HepG2 (cell line): ENCODE measurements at regions not wholly inside any gene's neighbourhood (a gene's known extent, or its start where the extent isn't known, plus 50 kb on each side); places are given as distances from the start of the nearest gene placed in this dataset.

Source experiments
- ATAC-seq: fragments of 200-7000 bp; cut with Tn5 transposase; 3 replicates; pipeline ENCODE4 v1.9.1; 2020; ENCODE audit warnings: mild to moderate bottlenecking, moderate library complexity
- BruUV-seq: library from RNA; stranded (reverse); fragments of 400-500 nt; replicated peaks from 2 replicates; lab custom pipeline; 2021; lab: Mats Ljungman, UMichigan
- CTCF ChIA-PET: fragments of 300-600 bp; formaldehyde crosslinking; extraction: SDS; loops from one replicate; lab custom pipeline; 2021; ENCODE audit warnings: low total read pairs, inconsistent platforms, low intra/inter-chr PET ratio; lab: Yijun Ruan, JAX
- POLR2A ChIA-PET: fragments of 350-600 bp; sonication (Branson Sonifier 250); formaldehyde crosslinking; loops from one replicate; lab custom pipeline; 2020; ENCODE audit warnings: antibody characterized with exemption, inconsistent platforms; lab: Yijun Ruan, JAX
- DNase-seq: peaks from one replicate; pipeline ENCODE4 v3.0.0-alpha.2; 2015; ENCODE audit warnings: low spot score
- FAIRE-seq: peaks from 3 replicates; lab custom pipeline; 2011; peaks lifted over from hg19 to GRCh38; lab: Jason Lieb, UNC
- H2AFZ ChIP-seq: one replicate; pipeline ENCODE4 v1.6.1; 2011; ENCODE audit warnings: low read length, inconsistent platforms
- H3K27ac ChIP-seq: fragments of 300-600 bp; 3 replicates; pipeline ENCODE4 v1.8.0; 2011; ENCODE audit warnings: mixed run types, mild to moderate bottlenecking, mixed read lengths, low read length, inconsistent platforms; ENCODE audit not compliant: insufficient read depth; ENCODE audit errors: extremely low read length
- H3K27me3 ChIP-seq, 2 experiments: fragments of 200-600 bp in 1 of 2; 2 replicates in 1 of 2; 3 replicates in 1 of 2; pipeline versions ENCODE4 v1.6.0 to v1.8.0; 2011; ENCODE audit warnings: low read length in 2 of 2, mild to moderate bottlenecking in 2 of 2, moderate library complexity in 2 of 2, inconsistent platforms in 1 of 2; ENCODE audit not compliant: insufficient read depth in 2 of 2, control insufficient read depth in 1 of 2
- H3K36me3 ChIP-seq, 2 experiments: fragments of 200-600 bp in 1 of 2; replicated peaks in 1 of 2; 2 replicates in 1 of 2; 3 replicates in 1 of 2; pipeline versions ENCODE4 v1.5.1 to v1.8.0; 2011; ENCODE audit warnings: low read length in 2 of 2, inconsistent platforms in 1 of 2; ENCODE audit not compliant: insufficient read depth in 2 of 2, control insufficient read depth in 1 of 2
- H3K4me1 ChIP-seq: 2 replicates; pipeline ENCODE4 v1.5.1; 2012; ENCODE audit warnings: low read length, inconsistent platforms; ENCODE audit not compliant: insufficient read depth
- H3K4me2 ChIP-seq: 2 replicates; pipeline ENCODE4 v1.6.0; 2011; ENCODE audit warnings: low read depth, low read length, inconsistent platforms
- H3K4me3 ChIP-seq, 3 experiments: fragments of 200-600 bp in 1 of 3; sonication (generic), shearing (Covaris generic) in 1 of 3; replicated peaks in 1 of 3; 2 replicates each; pipeline ENCODE4 v1.5.1; 2011 to 2016; ENCODE audit warnings: low read length in 3 of 3, inconsistent platforms in 2 of 3, low read depth in 2 of 3, mild to moderate bottlenecking in 2 of 3, control low read depth in 1 of 3, mixed read lengths in 1 of 3; ENCODE audit not compliant: insufficient read depth in 1 of 3
- H3K79me2 ChIP-seq: one replicate; pipeline ENCODE4 v1.6.1; 2011; ENCODE audit warnings: low read length, inconsistent platforms; ENCODE audit not compliant: insufficient read depth
- H3K9ac ChIP-seq: 2 replicates; pipeline ENCODE4 v1.6.0; 2011; ENCODE audit warnings: mild to moderate bottlenecking, low read depth, low read length, inconsistent platforms; ENCODE audit not compliant: insufficient read depth
- H3K9me3 ChIP-seq: 2 replicates; pipeline ENCODE4 v1.5.1; 2012; ENCODE audit warnings: mild to moderate bottlenecking, low read length
- H4K20me1 ChIP-seq: 2 replicates; pipeline ENCODE4 v1.6.0; 2011; ENCODE audit warnings: inconsistent platforms, mild to moderate bottlenecking, low read length, moderate library complexity; ENCODE audit not compliant: insufficient read depth
- ATAD3A ChIP-seq: sonication (generic); formaldehyde crosslinking; IDR thresholded peaks from 2 replicates; pipeline ENCODE4 v1.4.0; 2020; ENCODE audit warnings: missing genetic modification reagents
- CREB1 ChIP-seq, 2 experiments: fragments of 450-650 bp in 1 of 2; IDR thresholded peaks; 2 replicates each; pipeline ENCODE4 v1.6.1; 2016 to 2017; ENCODE audit warnings: control low read depth in 1 of 2, mild to moderate bottlenecking in 1 of 2, missing compliant biosample characterization in 1 of 2, missing genetic modification characterization in 1 of 2
- HHEX ChIP-seq: IDR thresholded peaks from 2 replicates; pipeline ENCODE4 v1.6.1; 2016; ENCODE audit warnings: control low read depth
- HMGA1 ChIP-seq: sonication (generic); formaldehyde crosslinking; conservative IDR thresholded peaks from 2 replicates; pipeline ENCODE4 v1.4.0; 2020; ENCODE audit warnings: missing genetic modification reagents
- STAG1 ChIP-seq: sonication (generic); formaldehyde crosslinking; IDR thresholded peaks from 2 replicates; pipeline ENCODE4 v1.4.0; 2020; ENCODE audit warnings: missing genetic modification reagents
- ZMYM4 ChIP-seq: sonication (generic); formaldehyde crosslinking; IDR thresholded peaks from 2 replicates; pipeline ENCODE4 v1.8.1; 2023; ENCODE audit warnings: mild to moderate bottlenecking, missing genetic modification reagents
- ZNF550 ChIP-seq: sonication (generic); formaldehyde crosslinking; IDR thresholded peaks from 2 replicates; pipeline ENCODE4 v1.4.0; 2020; ENCODE audit warnings: mild to moderate bottlenecking, missing genetic modification reagents, borderline replicate concordance
- ZNF768 ChIP-seq: sonication (generic); formaldehyde crosslinking; IDR thresholded peaks from 2 replicates; pipeline ENCODE4 v1.4.0; 2020; ENCODE audit warnings: missing genetic modification reagents
- WGBS: methylation state at CpG from one replicate; pipeline ENCODE4 v1.1.6; 2017; ENCODE audit warnings: low lambda C conversion rate; 5-methylcytosine and 5-hydroxymethylcytosine counted together
- in situ Hi-C: cut with HindIII; loops from 2 replicates; pipeline ENCODE4 v1.10.0; 2017; ENCODE audit warnings: low pct_unique_long_range_greater_than_20kb; ENCODE audit not compliant: extremely low pct_ligation_motif_present
- intact Hi-C: fragments of 100-400 bp; cut with micrococcal nuclease; formaldehyde crosslinking; loops from one replicate; pipeline ENCODE4 v1.10.0; 2022; ENCODE audit not compliant: unreplicated experiment
- TF ChIP-seq, protein P1 (sequence below): sonication (generic); formaldehyde crosslinking; IDR thresholded peaks from 2 replicates; pipeline ENCODE4 v1.4.0; 2020; ENCODE audit warnings: missing genetic modification reagents, borderline replicate concordance
- TF ChIP-seq, protein P2 (sequence below): sonication (generic); formaldehyde crosslinking; IDR thresholded peaks from 2 replicates; pipeline ENCODE4 v1.5.0; 2020; ENCODE audit warnings: mild to moderate bottlenecking, missing genetic modification reagents, moderate library complexity

DNA sequence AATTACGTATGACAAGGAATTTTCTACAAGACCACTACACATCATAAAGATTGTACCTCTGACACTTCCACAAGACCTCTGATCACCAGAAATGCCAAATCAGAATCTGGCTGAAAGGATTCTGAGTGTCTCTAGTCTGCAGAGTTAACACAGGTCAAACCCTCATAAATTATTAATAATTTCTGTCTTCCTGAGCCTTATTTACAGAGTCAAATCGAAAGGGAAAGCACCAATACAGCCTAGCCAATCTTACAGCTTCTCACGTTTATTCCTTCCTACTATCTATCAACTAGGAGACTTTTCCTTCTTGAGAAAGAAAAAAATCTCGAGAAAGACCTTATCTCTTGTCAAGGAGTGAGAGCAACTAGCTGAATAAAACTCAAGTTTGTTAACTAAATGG, 2151.6 kb downstream of the MRPL39 start (continued):
- TF ChIP-seq, protein P1, sequence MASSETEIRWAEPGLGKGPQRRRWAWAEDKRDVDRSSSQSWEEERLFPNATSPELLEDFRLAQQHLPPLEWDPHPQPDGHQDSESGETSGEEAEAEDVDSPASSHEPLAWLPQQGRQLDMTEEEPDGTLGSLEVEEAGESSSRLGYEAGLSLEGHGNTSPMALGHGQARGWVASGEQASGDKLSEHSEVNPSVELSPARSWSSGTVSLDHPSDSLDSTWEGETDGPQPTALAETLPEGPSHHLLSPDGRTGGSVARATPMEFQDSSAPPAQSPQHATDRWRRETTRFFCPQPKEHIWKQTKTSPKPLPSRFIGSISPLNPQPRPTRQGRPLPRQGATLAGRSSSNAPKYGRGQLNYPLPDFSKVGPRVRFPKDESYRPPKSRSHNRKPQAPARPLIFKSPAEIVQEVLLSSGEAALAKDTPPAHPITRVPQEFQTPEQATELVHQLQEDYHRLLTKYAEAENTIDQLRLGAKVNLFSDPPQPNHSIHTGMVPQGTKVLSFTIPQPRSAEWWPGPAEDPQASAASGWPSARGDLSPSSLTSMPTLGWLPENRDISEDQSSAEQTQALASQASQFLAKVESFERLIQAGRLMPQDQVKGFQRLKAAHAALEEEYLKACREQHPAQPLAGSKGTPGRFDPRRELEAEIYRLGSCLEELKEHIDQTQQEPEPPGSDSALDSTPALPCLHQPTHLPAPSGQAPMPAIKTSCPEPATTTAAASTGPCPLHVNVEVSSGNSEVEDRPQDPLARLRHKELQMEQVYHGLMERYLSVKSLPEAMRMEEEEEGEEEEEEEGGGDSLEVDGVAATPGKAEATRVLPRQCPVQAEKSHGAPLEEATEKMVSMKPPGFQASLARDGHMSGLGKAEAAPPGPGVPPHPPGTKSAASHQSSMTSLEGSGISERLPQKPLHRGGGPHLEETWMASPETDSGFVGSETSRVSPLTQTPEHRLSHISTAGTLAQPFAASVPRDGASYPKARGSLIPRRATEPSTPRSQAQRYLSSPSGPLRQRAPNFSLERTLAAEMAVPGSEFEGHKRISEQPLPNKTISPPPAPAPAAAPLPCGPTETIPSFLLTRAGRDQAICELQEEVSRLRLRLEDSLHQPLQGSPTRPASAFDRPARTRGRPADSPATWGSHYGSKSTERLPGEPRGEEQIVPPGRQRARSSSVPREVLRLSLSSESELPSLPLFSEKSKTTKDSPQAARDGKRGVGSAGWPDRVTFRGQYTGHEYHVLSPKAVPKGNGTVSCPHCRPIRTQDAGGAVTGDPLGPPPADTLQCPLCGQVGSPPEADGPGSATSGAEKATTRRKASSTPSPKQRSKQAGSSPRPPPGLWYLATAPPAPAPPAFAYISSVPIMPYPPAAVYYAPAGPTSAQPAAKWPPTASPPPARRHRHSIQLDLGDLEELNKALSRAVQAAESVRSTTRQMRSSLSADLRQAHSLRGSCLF = no peak
- no peak for TF ChIP-seq ATAD3A (CRISPR knock-in tag)
- no peak for TF ChIP-seq ZNF550 (CRISPR knock-in tag)

DNA sequence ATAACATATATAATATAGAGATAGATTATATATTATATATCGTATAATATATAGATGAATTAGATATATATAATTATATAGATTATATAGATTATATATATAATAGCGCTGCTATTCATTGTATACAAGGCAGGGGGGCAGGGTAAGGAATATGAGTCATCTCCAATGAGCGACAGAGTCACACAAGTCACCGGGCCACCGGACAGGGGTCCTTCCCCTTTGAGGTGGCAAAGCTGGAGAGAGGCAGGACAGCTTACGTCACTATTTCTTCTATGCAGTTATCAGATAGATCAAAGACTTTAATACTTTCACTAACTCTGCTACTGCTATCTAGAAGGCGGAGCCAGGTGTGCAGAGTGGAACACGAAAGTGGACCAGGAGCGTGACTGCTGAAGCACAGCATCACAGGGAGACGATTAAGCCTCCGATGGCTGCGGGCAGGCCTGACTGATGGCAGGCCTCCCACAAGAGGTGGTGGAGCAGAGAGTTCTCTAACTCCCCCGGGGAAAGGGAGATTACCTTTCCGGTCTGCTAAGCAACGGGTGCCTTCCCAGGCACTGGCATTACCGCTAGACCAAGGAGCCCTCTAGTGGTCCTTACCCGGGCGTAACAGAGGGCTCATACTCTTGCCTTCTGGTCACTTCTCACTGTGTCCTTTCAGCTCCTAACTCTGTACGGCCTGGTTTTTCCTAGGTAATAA, 2154.7 kb downstream of the MRPL39 start:
- peak overlapping the region; percentile 77 for H2AFZ ChIP-seq
- H3K4me2 ChIP-seq = peak overlapping the region; percentile 60
- intact Hi-C loops (no loop called here), in situ Hi-C loops (no loop called here)
- H3K9ac ChIP-seq = no peak overlapping the region
- peaks cover 56% of the 10 kb centered on the region for H3K9me3 ChIP-seq
- BruUV-seq = no TSS peak
- TF ChIP-seq ZNF768 = peak; percentile 71; the same call in 1 of the 2 replicates
- TF ChIP-seq HHEX (CRISPR knock-in tag) = no peak
- TF ChIP-seq, protein P2, sequence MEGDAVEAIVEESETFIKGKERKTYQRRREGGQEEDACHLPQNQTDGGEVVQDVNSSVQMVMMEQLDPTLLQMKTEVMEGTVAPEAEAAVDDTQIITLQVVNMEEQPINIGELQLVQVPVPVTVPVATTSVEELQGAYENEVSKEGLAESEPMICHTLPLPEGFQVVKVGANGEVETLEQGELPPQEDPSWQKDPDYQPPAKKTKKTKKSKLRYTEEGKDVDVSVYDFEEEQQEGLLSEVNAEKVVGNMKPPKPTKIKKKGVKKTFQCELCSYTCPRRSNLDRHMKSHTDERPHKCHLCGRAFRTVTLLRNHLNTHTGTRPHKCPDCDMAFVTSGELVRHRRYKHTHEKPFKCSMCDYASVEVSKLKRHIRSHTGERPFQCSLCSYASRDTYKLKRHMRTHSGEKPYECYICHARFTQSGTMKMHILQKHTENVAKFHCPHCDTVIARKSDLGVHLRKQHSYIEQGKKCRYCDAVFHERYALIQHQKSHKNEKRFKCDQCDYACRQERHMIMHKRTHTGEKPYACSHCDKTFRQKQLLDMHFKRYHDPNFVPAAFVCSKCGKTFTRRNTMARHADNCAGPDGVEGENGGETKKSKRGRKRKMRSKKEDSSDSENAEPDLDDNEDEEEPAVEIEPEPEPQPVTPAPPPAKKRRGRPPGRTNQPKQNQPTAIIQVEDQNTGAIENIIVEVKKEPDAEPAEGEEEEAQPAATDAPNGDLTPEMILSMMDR (CRISPR knock-in tag) = peak; percentile 46
- peak; percentile 32 for TF ChIP-seq STAG1 (CRISPR knock-in tag)
- TF ChIP-seq CREB1 (IDR thresholded peaks at IDR 0.05) = peak; percentile 19; the same call in 1 of the 2 replicates
- TF ChIP-seq CREB1 (CRISPR knock-in tag; IDR thresholded peaks at IDR 0.05) = no peak
- no peak for TF ChIP-seq HMGA1 (CRISPR knock-in tag)
- TF ChIP-seq ZMYM4 (CRISPR knock-in tag) = no peak
- H3K4me1 ChIP-seq = no peaks in the 10 kb centered on the region
- ATAC-seq (peak; percentile 88), FAIRE-seq (peak; percentile 65), DNase-seq (no peak)
- H3K27me3 ChIP-seq = no peaks in the 10 kb centered on the region
- CTCF ChIA-PET = no interaction called here
- peak overlapping the region in 1 of 3 experiments; percentile 28; a peak in 1 of 6 replicates for H3K4me3 ChIP-seq
- H3K27ac ChIP-seq = no peak overlapping the region
- H4K20me1 ChIP-seq = no peaks in the 10 kb centered on the region
- H3K79me2 ChIP-seq = no peaks in the 10 kb centered on the region
- no peaks in the 10 kb centered on the region for H3K36me3 ChIP-seq
- POLR2A ChIA-PET = no interaction called here
- WGBS = 12% methylated on average over 16 of the region's 19 CpGs
